ENCODE measurements at regions not wholly inside any gene's neighbourhood (a gene's known extent, or its start where the extent isn't known, plus 50 kb on each side); places are given as distances from the start of the nearest gene placed in this dataset.

DNA sequence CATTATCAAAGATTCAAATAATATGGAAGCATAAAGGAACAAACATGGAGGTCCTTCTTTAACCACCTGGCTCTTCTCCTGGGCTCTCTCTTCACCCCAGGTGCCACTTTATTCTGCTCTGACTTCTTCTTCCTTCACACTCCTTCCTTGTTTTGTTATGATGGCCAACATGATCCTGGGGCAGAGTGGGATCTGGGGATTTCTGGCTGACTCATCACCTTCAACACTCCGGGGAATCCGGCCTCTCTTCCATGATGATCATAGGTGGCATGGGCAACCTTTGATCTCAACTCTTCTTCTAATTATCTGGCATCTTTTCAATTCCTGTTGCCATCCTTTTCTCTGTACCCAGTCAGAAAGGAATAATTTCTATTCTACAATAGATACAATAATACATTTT is 62.1 kb upstream of the TRPC7 start:
- no peak for DNase-seq
- Histone ChIP-seq H3K79me2 (ENCODE audit: insufficient read depth) (no peaks in the 10 kb centered on the region), H3K4me1 (ENCODE audit: control insufficient read depth in 1 of 2, insufficient read depth in 2 of 2, low read depth in 1 of 2, low read length in 1 of 2) (peaks cover 0 to 4% of the 10 kb centered on the region in 2 experiments; a peak in 1 of 4 replicates), H3K4me2 (no peak overlapping the region), H3K27ac (ENCODE audit: low read depth in 2 of 2, low read length in 1 of 2) (no peak overlapping the region), H3K9ac (no peak overlapping the region), H3K9me3 (no peaks in the 10 kb centered on the region), H3K4me3 (ENCODE audit: low read depth in 2 of 2, low read length in 1 of 2) (no peak overlapping the region), H3F3A (replicated peaks; ENCODE audit: insufficient read depth) (no peaks in the 10 kb centered on the region), H3K27me3 (ENCODE audit: insufficient read depth) (no peaks in the 10 kb centered on the region; the same call in 1 of the 2 replicates), H4K20me1 (ENCODE audit: insufficient read depth) (no peaks in the 10 kb centered on the region), H3K36me3 (replicated peaks in 1 of 2; ENCODE audit: control insufficient read depth in 1 of 2, insufficient read depth in 2 of 2, low read length in 1 of 2) (no peaks in the 10 kb centered on the region), H3K9me2 (no peaks in the 10 kb centered on the region), H2AFZ (ENCODE audit: low read depth) (no peak overlapping the region)
- WGBS (ENCODE audit: low lambda C conversion rate), result 53% methylated on average over 2 of the region's 2 CpGs
- ChIA-PET POLR2A (no interaction called here), CTCF (interaction anchor here (5.5 kb wide), 1 partner anchor 178 kb away, joined by 50 read pairs; no protein-coding TSS in a partner anchor)
- TF ChIP-seq, protein P1, sequence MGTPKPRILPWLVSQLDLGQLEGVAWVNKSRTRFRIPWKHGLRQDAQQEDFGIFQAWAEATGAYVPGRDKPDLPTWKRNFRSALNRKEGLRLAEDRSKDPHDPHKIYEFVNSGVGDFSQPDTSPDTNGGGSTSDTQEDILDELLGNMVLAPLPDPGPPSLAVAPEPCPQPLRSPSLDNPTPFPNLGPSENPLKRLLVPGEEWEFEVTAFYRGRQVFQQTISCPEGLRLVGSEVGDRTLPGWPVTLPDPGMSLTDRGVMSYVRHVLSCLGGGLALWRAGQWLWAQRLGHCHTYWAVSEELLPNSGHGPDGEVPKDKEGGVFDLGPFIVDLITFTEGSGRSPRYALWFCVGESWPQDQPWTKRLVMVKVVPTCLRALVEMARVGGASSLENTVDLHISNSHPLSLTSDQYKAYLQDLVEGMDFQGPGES (IDR thresholded peaks at IDR 0.05; ENCODE audit: low read depth, low read length), result no peak
- TF ChIP-seq YY1 (IDR thresholded peaks at IDR 0.05; ENCODE audit: low read depth) (no peak), TEAD4 (IDR thresholded peaks at IDR 0.05; ENCODE audit: borderline replicate concordance, insufficient read depth) (no peak), RCOR1 (IDR thresholded peaks at IDR 0.05; ENCODE audit: low read length) (no peak)
- TF ChIP-seq, protein P2, sequence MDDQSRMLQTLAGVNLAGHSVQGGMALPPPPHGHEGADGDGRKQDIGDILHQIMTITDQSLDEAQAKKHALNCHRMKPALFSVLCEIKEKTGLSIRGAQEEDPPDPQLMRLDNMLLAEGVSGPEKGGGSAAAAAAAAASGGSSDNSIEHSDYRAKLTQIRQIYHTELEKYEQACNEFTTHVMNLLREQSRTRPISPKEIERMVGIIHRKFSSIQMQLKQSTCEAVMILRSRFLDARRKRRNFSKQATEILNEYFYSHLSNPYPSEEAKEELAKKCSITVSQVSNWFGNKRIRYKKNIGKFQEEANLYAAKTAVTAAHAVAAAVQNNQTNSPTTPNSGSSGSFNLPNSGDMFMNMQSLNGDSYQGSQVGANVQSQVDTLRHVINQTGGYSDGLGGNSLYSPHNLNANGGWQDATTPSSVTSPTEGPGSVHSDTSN (IDR thresholded peaks at IDR 0.05), result no peak

DNA sequence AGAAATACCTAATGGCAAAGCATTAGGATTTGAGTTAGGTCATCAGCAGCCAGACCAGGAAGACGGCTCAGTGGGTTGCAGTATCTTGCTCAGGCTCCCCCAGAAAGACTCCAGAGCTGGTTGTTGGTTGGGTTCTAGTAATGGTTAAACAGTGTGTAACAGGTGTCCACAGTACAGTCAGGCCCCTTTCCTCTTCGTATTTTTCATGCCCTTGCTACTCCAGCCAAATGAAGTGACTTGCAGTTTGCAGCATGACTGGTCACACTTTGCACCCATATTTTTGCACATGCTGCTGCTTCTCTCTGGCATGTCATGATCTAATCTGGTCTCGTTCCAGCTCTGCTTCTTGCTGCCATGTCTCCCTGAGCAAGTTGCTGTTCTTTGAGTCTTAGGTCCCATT is 60.6 kb upstream of the TRPC7 start:
- H3K27me3 ChIP-seq (ENCODE audit: insufficient read depth), result no peaks in the 10 kb centered on the region; the same call in 1 of the 2 replicates
- no peak overlapping the region for H3K27ac ChIP-seq (ENCODE audit: low read depth in 2 of 2, low read length in 1 of 2)
- no peak overlapping the region for H3K4me2 ChIP-seq
- H3K9me3 ChIP-seq, result no peaks in the 10 kb centered on the region
- H3K9ac ChIP-seq, result no peak overlapping the region
- no peaks in the 10 kb centered on the region for H3K36me3 ChIP-seq (replicated peaks in 1 of 2; ENCODE audit: control insufficient read depth in 1 of 2, insufficient read depth in 2 of 2, low read length in 1 of 2)
- peaks cover 0 to 4% of the 10 kb centered on the region in 2 experiments; a peak in 1 of 4 replicates for H3K4me1 ChIP-seq (ENCODE audit: control insufficient read depth in 1 of 2, insufficient read depth in 2 of 2, low read depth in 1 of 2, low read length in 1 of 2)
- no peak overlapping the region for H3K4me3 ChIP-seq (ENCODE audit: low read depth in 2 of 2, low read length in 1 of 2)
- DNase-seq, result no peak
- WGBS (ENCODE audit: low lambda C conversion rate), result 13% methylated on average over 3 of the region's 3 CpGs
- TF ChIP-seq ELF1 (IDR thresholded peaks at IDR 0.05) (no peak), EP300 (IDR thresholded peaks at IDR 0.05; ENCODE audit: borderline replicate concordance in 1 of 2, low read depth in 1 of 2, low read length in 1 of 2) (no peak), FOSL2 (IDR thresholded peaks at IDR 0.05; ENCODE audit: borderline replicate concordance, low read depth) (no peak), MEF2A (IDR thresholded peaks at IDR 0.05; ENCODE audit: borderline replicate concordance, low read depth) (no peak), NRF1 (IDR thresholded peaks at IDR 0.05; ENCODE audit: low read depth, low read length) (no peak)
- H3F3A ChIP-seq (replicated peaks; ENCODE audit: insufficient read depth), result no peaks in the 10 kb centered on the region
- H3K79me2 ChIP-seq (ENCODE audit: insufficient read depth), result no peaks in the 10 kb centered on the region
- ChIA-PET POLR2A (no interaction called here), CTCF (interaction anchor here (0.7 to 5.5 kb wide), 11 partner anchors 16 to 586 kb away, joined by 3 to 50 read pairs (median 4); partner anchors contain the start of gene TRPC7)
- no peaks in the 10 kb centered on the region for H3K9me2 ChIP-seq
- H4K20me1 ChIP-seq (ENCODE audit: insufficient read depth), result no peaks in the 10 kb centered on the region
- no peak overlapping the region for H2AFZ ChIP-seq (ENCODE audit: low read depth)

Data from SK-N-SH (cell line).